Liver (tissue), 8 donors: ENCODE measurements at regions not wholly inside any gene's neighbourhood (a gene's known extent, or its start where the extent isn't known, plus 50 kb on each side); places are given as distances from the start of the nearest gene placed in this dataset.

Experiments used
- DNase-seq: peaks from one replicate; pipeline ENCODE4 v3.0.0-alpha.2; 2017; ENCODE audit warnings: low spot score
- H3K27ac ChIP-seq, 2 donors: one replicate each; pipeline ENCODE4 v1.7.0; 2013; ENCODE audit warnings: inconsistent platforms in 2 of 2, low read length in 2 of 2, control low read depth in 1 of 2, low read depth in 1 of 2, mild to moderate bottlenecking in 1 of 2
- H3K27me3 ChIP-seq, 4 donors: one replicate each; pipeline versions ENCODE4 v1.6.1 to v1.7.0; 2013; ENCODE audit warnings: low read length in 3 of 4, inconsistent platforms in 1 of 4, mild to moderate bottlenecking in 1 of 4, moderate library complexity in 1 of 4; ENCODE audit not compliant: control insufficient read depth in 4 of 4, insufficient read depth in 4 of 4
- H3K36me3 ChIP-seq, 4 donors: one replicate each; pipeline versions ENCODE4 v1.6.1 to v1.7.0; 2013; ENCODE audit warnings: low read length in 3 of 4, mild to moderate bottlenecking in 3 of 4, low read depth in 1 of 4, moderate library complexity in 1 of 4; ENCODE audit not compliant: control insufficient read depth in 4 of 4, insufficient read depth in 3 of 4
- H3K4me1 ChIP-seq, 4 donors: one replicate each; pipeline versions ENCODE4 v1.6.1 to v1.7.0; 2013; ENCODE audit warnings: low read length in 3 of 4, mild to moderate bottlenecking in 3 of 4, moderate library complexity in 1 of 4; ENCODE audit not compliant: control insufficient read depth in 4 of 4, insufficient read depth in 4 of 4
- H3K4me3 ChIP-seq, 3 donors: one replicate each; pipeline versions ENCODE4 v1.6.1 to v1.7.0; 2013; ENCODE audit warnings: low read length in 3 of 3, control low read depth in 1 of 3, low read depth in 1 of 3, mild to moderate bottlenecking in 1 of 3
- H3K9ac ChIP-seq, 2 donors: one replicate each; pipeline ENCODE4 v1.7.0; 2013; ENCODE audit warnings: low read length in 2 of 2, mild to moderate bottlenecking in 2 of 2, moderate library complexity in 2 of 2, control low read depth in 1 of 2, low read depth in 1 of 2
- H3K9me3 ChIP-seq, 4 donors: one replicate each; pipeline versions ENCODE4 v1.6.1 to v1.7.0; 2013; ENCODE audit warnings: low read length in 3 of 4; ENCODE audit not compliant: control insufficient read depth in 4 of 4
- ATF3 ChIP-seq: IDR thresholded peaks from 2 replicates; pipeline ENCODE4 v1.6.1; 2016; ENCODE audit warnings: antibody characterized with exemption
- CTCF ChIP-seq: fragments of 150-350 bp; IDR thresholded peaks from 2 replicates; pipeline ENCODE4 v1.5.1; 2017; ENCODE audit warnings: improper control_type of control experiment, low read depth, low read length; ENCODE audit not compliant: missing input control
- EGR1 ChIP-seq, 2 donors: IDR thresholded peaks; 2 replicates each; pipeline ENCODE4 v1.6.1; 2016 to 2018; ENCODE audit warnings: antibody characterized with exemption in 2 of 2, low read depth in 2 of 2
- FOXA1 ChIP-seq: IDR thresholded peaks from 2 replicates; pipeline ENCODE4 v1.6.1; 2016; ENCODE audit warnings: antibody characterized with exemption
- FOXA2 ChIP-seq: IDR thresholded peaks from 2 replicates; pipeline ENCODE4 v1.6.1; 2016; ENCODE audit warnings: antibody characterized with exemption
- GABPA ChIP-seq, 2 donors: IDR thresholded peaks in 1 of 2; conservative IDR thresholded peaks in 1 of 2; 2 replicates each; pipeline ENCODE4 v1.6.1; 2016; ENCODE audit warnings: antibody characterized with exemption in 2 of 2, mild to moderate bottlenecking in 1 of 2, moderate library complexity in 1 of 2
- HNF4G ChIP-seq: IDR thresholded peaks from 2 replicates; pipeline ENCODE4 v1.6.1; 2016; ENCODE audit warnings: antibody characterized with exemption
- JUND ChIP-seq, 2 donors: IDR thresholded peaks; 2 replicates each; pipeline ENCODE4 v1.6.1; 2016; ENCODE audit warnings: antibody characterized with exemption in 2 of 2
- MAX ChIP-seq: IDR thresholded peaks from 2 replicates; pipeline ENCODE4 v1.6.1; 2016; ENCODE audit warnings: antibody characterized with exemption
- NR2F2 ChIP-seq: IDR thresholded peaks from 2 replicates; pipeline ENCODE4 v1.6.1; 2016; ENCODE audit warnings: antibody characterized with exemption
- RAD21 ChIP-seq, 2 donors: IDR thresholded peaks; 2 replicates each; pipeline ENCODE4 v1.6.1; 2016; ENCODE audit warnings: antibody characterized with exemption in 2 of 2, mild to moderate bottlenecking in 2 of 2
- REST ChIP-seq: IDR thresholded peaks from 2 replicates; pipeline ENCODE4 v1.6.1; 2016; ENCODE audit warnings: antibody characterized with exemption, mild to moderate bottlenecking
- RXRA ChIP-seq, 2 donors: IDR thresholded peaks; 2 replicates each; pipeline ENCODE4 v1.6.1; 2017 to 2018; ENCODE audit warnings: antibody characterized with exemption in 2 of 2, mild to moderate bottlenecking in 1 of 2
- SP1 ChIP-seq: IDR thresholded peaks from 2 replicates; pipeline ENCODE4 v1.6.1; 2018; ENCODE audit warnings: antibody characterized with exemption, mild to moderate bottlenecking
- YY1 ChIP-seq: IDR thresholded peaks from 2 replicates; pipeline ENCODE4 v1.6.1; 2016; ENCODE audit warnings: antibody characterized with exemption, mild to moderate bottlenecking
- ZBTB33 ChIP-seq: IDR thresholded peaks from 2 replicates; pipeline ENCODE4 v1.6.1; 2016; ENCODE audit warnings: antibody characterized with exemption
- WGBS: extraction: QIAGEN DNeasy Blood & Tissue Kit; methylation state at CpG from one replicate; pipeline ENCODE4 v1.1.7; 2013; 5-methylcytosine and 5-hydroxymethylcytosine counted together
- donor health status: healthy.
- donor health status: healthy.
- donor health status: healthy.
- donor health status: healthy.
- donor health status: healthy.

- H3K36me3 ChIP-seq, result no peaks in the 10 kb centered on the region
- TF ChIP-seq ATF3 (no peak), FOXA1 (no peak), HNF4G (no peak), JUND (IDR thresholded peaks at IDR 0.05) (no peak), YY1 (no peak), CTCF (no peak), RXRA (IDR thresholded peaks at IDR 0.05) (no peak), GABPA (IDR thresholded peaks at IDR 0.05 in 1 of 2, conservative IDR thresholded peaks at IDR 0.05 in 1 of 2) (no peak), FOXA2 (no peak), SP1 (no peak), REST (no peak), RAD21 (IDR thresholded peaks at IDR 0.05) (no peak), NR2F2 (no peak), MAX (no peak), EGR1 (IDR thresholded peaks at IDR 0.05; ENCODE audit: low read depth in 2 of 2) (no peak), ZBTB33 (no peak)
- WGBS, result 86% methylated on average over 5 of the region's 5 CpGs
- no peak overlapping the region for H3K27ac ChIP-seq
- H3K4me3 ChIP-seq, result no peak overlapping the region
- H3K27me3 ChIP-seq, result peaks cover 0 to 11% (median 0%) of the 10 kb centered on the region in 4 donors
- H3K4me1 ChIP-seq, result no peaks in the 10 kb centered on the region
- DNase-seq, result no peak
- no peak overlapping the region for H3K9ac ChIP-seq
- H3K9me3 ChIP-seq, result peaks cover 0 to 3% (median 0%) of the 10 kb centered on the region in 4 donors
Observed at GRCh38 chr10:125232841-125233240, 72.5 kb upstream of the CTBP2 start.
